AG09319 (cell line): ENCODE measurements at regions not wholly inside any gene's neighbourhood (a gene's known extent, or its start where the extent isn't known, plus 50 kb on each side); places are given as distances from the start of the nearest gene placed in this dataset.
"Not testable (repeated sequence)": the region's sequence is repeated elsewhere in the genome, so short reads cannot be mapped to it uniquely, and the experiment has no call there.

Experiments used
- DNase-seq: peaks from one replicate; pipeline ENCODE4 v3.0.0-alpha.2; 2010; ENCODE audit warnings: low read depth; ENCODE audit errors: extremely low read depth
- CTCF ChIP-seq: IDR thresholded peaks from 2 replicates; pipeline ENCODE4 v1.5.1; 2011; ENCODE audit warnings: low read depth, mild to moderate bottlenecking, inconsistent platforms, low read length, moderate library complexity

- TF ChIP-seq CTCF: no peak
- DNase-seq: no peak
Measured at GRCh38 chr12:76180401-76181277, 96.2 kb upstream of the NAP1L1 start.

DNA sequence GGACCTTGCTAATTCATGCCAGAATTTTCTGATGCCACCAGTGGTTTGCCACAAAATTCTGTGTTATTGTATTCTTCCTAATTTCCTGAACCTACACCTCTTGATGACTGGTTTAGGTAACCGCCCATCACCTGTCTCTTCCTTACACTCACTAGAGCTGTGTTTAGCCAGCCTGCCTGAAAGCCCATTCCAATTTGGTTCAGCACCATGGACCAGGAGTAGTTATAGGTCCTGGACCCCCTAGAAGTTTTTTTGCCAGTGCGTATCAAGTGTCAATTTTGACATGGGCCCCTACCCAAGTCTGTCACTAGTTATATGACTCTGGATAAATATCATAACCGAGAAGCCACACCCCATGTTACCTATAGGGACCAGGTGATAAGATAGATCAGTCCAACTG lies 94.0 kb upstream of the NAP1L1 start:
- no peak for DNase-seq
- no peak for TF ChIP-seq CTCF

DNA sequence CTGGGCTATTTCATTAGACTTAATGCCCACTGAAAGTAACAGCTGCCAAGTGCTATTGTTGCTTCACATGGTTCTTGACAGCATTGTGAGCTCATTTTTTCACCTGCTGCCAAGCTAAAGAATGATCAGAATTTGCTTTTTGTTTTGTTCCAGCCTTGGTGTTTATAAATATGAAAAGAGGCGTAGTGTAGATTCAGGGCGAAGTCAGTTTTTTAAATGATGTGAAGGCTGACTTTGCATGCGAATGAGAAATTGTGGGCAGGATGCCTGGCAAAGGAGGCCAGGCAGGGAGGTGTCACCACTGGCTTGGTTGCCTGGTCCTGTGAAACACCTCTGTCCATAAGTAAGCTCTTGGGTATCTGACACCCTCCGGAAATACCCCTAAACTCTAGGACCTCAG lies 93.3 kb upstream of the NAP1L1 start:
- DNase-seq: no peak
- no peak for TF ChIP-seq CTCF

DNA sequence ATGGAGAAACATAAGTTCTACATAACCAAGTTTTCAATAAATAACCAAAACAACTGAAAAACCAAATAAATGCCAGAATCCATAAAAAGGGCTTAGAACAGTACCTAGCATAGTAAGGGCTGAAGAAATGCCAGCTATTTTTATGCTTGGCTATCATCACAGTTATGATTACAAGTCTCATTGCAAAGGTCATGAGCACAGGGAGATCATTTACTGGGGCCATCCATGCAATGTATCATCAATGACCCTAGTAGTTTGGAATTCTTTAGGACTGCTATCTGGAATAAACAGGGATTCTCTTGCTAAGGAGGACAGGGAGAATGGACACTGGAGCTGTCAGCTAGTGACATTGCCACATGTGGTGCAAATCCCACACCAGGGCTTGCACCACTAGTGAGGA lies 92.5 kb upstream of the NAP1L1 start:
- no peak for TF ChIP-seq CTCF
- DNase-seq: peak; percentile 1

DNA sequence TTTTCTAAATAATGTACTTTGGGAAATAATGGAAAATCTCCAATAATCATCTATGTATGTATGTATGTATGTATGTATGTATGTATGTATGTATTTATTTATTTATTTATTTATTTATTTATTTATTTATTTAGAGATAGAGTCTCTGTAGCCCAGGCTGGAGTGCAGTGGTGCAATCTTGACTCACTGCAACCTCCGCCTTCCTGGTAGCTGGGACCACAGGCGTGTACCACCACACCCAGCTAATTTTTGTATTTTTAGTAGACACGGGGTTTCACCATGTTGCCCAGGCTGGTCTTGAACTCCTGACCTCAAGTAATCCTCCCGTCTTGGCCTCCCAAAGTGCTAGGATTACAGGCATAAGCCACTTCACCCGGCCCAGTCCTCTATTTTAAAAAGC lies 91.5 kb upstream of the NAP1L1 start:
- not testable (repeated sequence) for DNase-seq

GRCh38 chr12:76173756-76174155 lies 89.3 kb upstream of the NAP1L1 start:
- no peak for TF ChIP-seq CTCF
- DNase-seq: no peak

- peak; percentile 65 for TF ChIP-seq CTCF
- DNase-seq: peak; percentile 42
Measured at GRCh38 chr12:76158518-76159321, 74.2 kb upstream of the NAP1L1 start.
